Transverse colon (tissue), 4 donors: ENCODE measurements at regions not wholly inside any gene's neighbourhood (a gene's known extent, or its start where the extent isn't known, plus 50 kb on each side); places are given as distances from the start of the nearest gene placed in this dataset.
A peak's percentile ranks its signal among the peaks of the same experiment; 100 is the strongest.

Experiments used
- DNase-seq: peaks from one replicate; pipeline ENCODE4 v3.0.0-alpha.2; 2019
- H3K27ac ChIP-seq, 4 donors: fragments of 200-600 bp; sonication (generic); 2 replicates each; pipeline ENCODE4 v1.5.1; 2016 to 2018; ENCODE audit warnings: inconsistent platforms in 4 of 4
- H3K27me3 ChIP-seq: fragments of 200-600 bp; sonication (generic); 2 replicates; pipeline ENCODE4 v1.5.1; 2017; ENCODE audit warnings: inconsistent platforms
- H3K36me3 ChIP-seq, 4 donors: fragments of 200-600 bp; sonication (generic); 2 replicates each; pipeline ENCODE4 v1.5.1; 2017 to 2019; ENCODE audit warnings: inconsistent platforms in 4 of 4
- H3K4me1 ChIP-seq, 4 donors: fragments of 200-600 bp; sonication (generic); 2 replicates each; pipeline ENCODE4 v1.5.1; 2017 to 2020; ENCODE audit warnings: inconsistent platforms in 4 of 4
- H3K4me3 ChIP-seq, 4 donors: fragments of 200-600 bp; sonication (generic); 1 replicate in 1 of 4; 2 replicates in 3 of 4; pipeline versions ENCODE4 v1.5.1 to v1.6.1; 2017 to 2019; ENCODE audit warnings: inconsistent platforms in 4 of 4
- H3K9me3 ChIP-seq, 2 donors: fragments of 200-600 bp; sonication (generic); 2 replicates each; pipeline ENCODE4 v1.5.1; 2017 to 2019; ENCODE audit warnings: inconsistent platforms in 2 of 2
- CTCF ChIP-seq, 5 experiments: fragments of 200-600 bp in 3 of 5; fragments of 450-650 bp in 2 of 5; sonication (generic) in 3 of 5; IDR thresholded peaks; 1 replicate in 2 of 5; 2 replicates in 3 of 5; pipeline ENCODE4 v1.5.1; 2016 to 2017; ENCODE audit warnings: antibody characterized with exemption in 5 of 5, inconsistent platforms in 3 of 5, mild to moderate bottlenecking in 2 of 5, moderate library complexity in 1 of 5
- EP300 ChIP-seq: sonication (generic); formaldehyde crosslinking; IDR thresholded peaks from one replicate; pipeline ENCODE4 v1.6.1; 2017; ENCODE audit warnings: antibody characterized with exemption, low read depth
- POLR2A ChIP-seq: fragments of 450-650 bp; IDR thresholded peaks from one replicate; pipeline ENCODE4 v1.6.1; 2016; ENCODE audit warnings: antibody characterized with exemption, mild to moderate bottlenecking, moderate library complexity
- POLR2AphosphoS5 ChIP-seq, 3 donors: sonication (generic); formaldehyde crosslinking; IDR thresholded peaks; one replicate each; pipeline ENCODE4 v1.6.1; 2016; ENCODE audit warnings: antibody characterized with exemption in 3 of 3
- WGBS, 2 donors: methylation state at CpG; one replicate each; pipeline ENCODE4 v1.1.5; 2018; ENCODE audit warnings: low coverage in 1 of 2; 5-methylcytosine and 5-hydroxymethylcytosine counted together
- in situ Hi-C, 4 donors: fragments of 200-750 bp; cut with MboI; loops; one replicate each; pipeline versions ENCODE4 v1.15.0 to v1.15.1; 2017; ENCODE audit warnings: low sequenced_read_pairs in 3 of 4, low pct_ligation_motif_present in 1 of 4, low pct_unique_long_range_greater_than_20kb in 1 of 4
- intact Hi-C: fragments of 100-400 bp; cut with DNase I; formaldehyde crosslinking; loops from one replicate; pipeline ENCODE4 v1.15.1; 2023; ENCODE audit warnings: low total_unique reads

GRCh38 chr2:66938471-66938967 is 458.6 kb upstream of the ETAA1 start:
- no peak overlapping the region for H3K27ac ChIP-seq
- H3K36me3 ChIP-seq, result no peaks in the 10 kb centered on the region
- no peak for DNase-seq
- in situ Hi-C loops, result no loop called here
- WGBS, 2 donors, result 48 to 50% methylated on average over 1 of the region's 1 CpG
- TF ChIP-seq POLR2AphosphoS5 (IDR thresholded peaks at IDR 0.05) (no peak), POLR2A (no peak)
- H3K4me1 ChIP-seq, result no peaks in the 10 kb centered on the region
- intact Hi-C loops, result no loop called here
- no peaks in the 10 kb centered on the region for H3K27me3 ChIP-seq
- H3K4me3 ChIP-seq, result no peak overlapping the region
- no peaks in the 10 kb centered on the region for H3K9me3 ChIP-seq

GRCh38 chr2:66940080-66940479 is 457.1 kb upstream of the ETAA1 start:
- in situ Hi-C loops (no loop called here), intact Hi-C loops (no loop called here)
- no peak overlapping the region for H3K27ac ChIP-seq
- DNase-seq, result no peak
- H3K36me3 ChIP-seq, result no peaks in the 10 kb centered on the region
- H3K27me3 ChIP-seq, result no peaks in the 10 kb centered on the region
- no peaks in the 10 kb centered on the region for H3K4me1 ChIP-seq
- WGBS, 2 donors, result 35 to 69% methylated on average over 1 of the region's 1 CpG
- no peak overlapping the region for H3K4me3 ChIP-seq
- TF ChIP-seq POLR2A, result no peak
- TF ChIP-seq EP300, result no peak
- TF ChIP-seq POLR2AphosphoS5 (IDR thresholded peaks at IDR 0.05), result no peak
- TF ChIP-seq CTCF (IDR thresholded peaks at IDR 0.05), result no peak
- no peaks in the 10 kb centered on the region for H3K9me3 ChIP-seq

GRCh38 chr2:66948234-66948633 is 448.9 kb upstream of the ETAA1 start:
- intact Hi-C loops, result no loop called here
- no peak for TF ChIP-seq CTCF (IDR thresholded peaks at IDR 0.05)
- TF ChIP-seq POLR2AphosphoS5 (IDR thresholded peaks at IDR 0.05), result no peak
- no peak for TF ChIP-seq EP300
- TF ChIP-seq POLR2A, result no peak
- 65 to 66% methylated on average over 3 of the region's 3 CpGs for WGBS, 2 donors

GRCh38 chr2:66957198-66957597 is 439.9 kb upstream of the ETAA1 start:
- TF ChIP-seq EP300 (no peak), CTCF (IDR thresholded peaks at IDR 0.05) (no peak), POLR2AphosphoS5 (IDR thresholded peaks at IDR 0.05) (peak in 1 of 3 donors; percentile 36), POLR2A (no peak)
- no peak overlapping the region for H3K4me3 ChIP-seq
- H3K27me3 ChIP-seq, result no peaks in the 10 kb centered on the region
- in situ Hi-C loops, result no loop called here
- H3K27ac ChIP-seq, result no peak overlapping the region
- 62 to 67% methylated on average over 3 of the region's 3 CpGs for WGBS, 2 donors
- no peaks in the 10 kb centered on the region for H3K36me3 ChIP-seq
- DNase-seq, result no peak
- H3K4me1 ChIP-seq, result no peaks in the 10 kb centered on the region
- intact Hi-C loops, result no loop called here
- H3K9me3 ChIP-seq, result no peaks in the 10 kb centered on the region

More at GRCh38 chr2:66948234-66948633, 448.9 kb upstream of the ETAA1 start:
- no peaks in the 10 kb centered on the region for H3K36me3 ChIP-seq
- no peaks in the 10 kb centered on the region for H3K4me1 ChIP-seq
- no peaks in the 10 kb centered on the region for H3K9me3 ChIP-seq
- in situ Hi-C loops, result no loop called here
- DNase-seq, result no peak
- no peaks in the 10 kb centered on the region for H3K27me3 ChIP-seq
- no peak overlapping the region for H3K4me3 ChIP-seq
- no peak overlapping the region for H3K27ac ChIP-seq

GRCh38 chr2:66957677-66958076 is 439.5 kb upstream of the ETAA1 start:
- 67 to 74% methylated on average over 4 of the region's 4 CpGs for WGBS, 2 donors
- in situ Hi-C loops (no loop called here), intact Hi-C loops (no loop called here)
- no peak for DNase-seq
- no peak overlapping the region for H3K27ac ChIP-seq
- no peaks in the 10 kb centered on the region for H3K36me3 ChIP-seq
- H3K4me3 ChIP-seq, result no peak overlapping the region
- no peaks in the 10 kb centered on the region for H3K4me1 ChIP-seq
- TF ChIP-seq POLR2AphosphoS5 (IDR thresholded peaks at IDR 0.05) (no peak), EP300 (no peak), POLR2A (no peak), CTCF (IDR thresholded peaks at IDR 0.05) (no peak)
- H3K9me3 ChIP-seq, result no peaks in the 10 kb centered on the region
- H3K27me3 ChIP-seq, result no peaks in the 10 kb centered on the region
